ENCODE measurements at regions not wholly inside any gene's neighbourhood (a gene's known extent, or its start where the extent isn't known, plus 50 kb on each side); places are given as distances from the start of the nearest gene placed in this dataset.

GRCh38 chr17:65368341-65368740 lies 193.1 kb downstream of the AXIN2 start:
- TF ChIP-seq CTCF (IDR thresholded peaks at IDR 0.05; ENCODE audit: borderline replicate concordance, extremely low read depth, low read length, poor library complexity, severe bottlenecking), result no peak
- TF ChIP-seq EZH2 (IDR thresholded peaks at IDR 0.05; ENCODE audit: borderline replicate concordance, low read depth, low read length, severe bottlenecking), result no peak

Data from DND-41 (cell line).